HG03565 (cell line): ENCODE measurements at regions not wholly inside any gene's neighbourhood (a gene's known extent, or its start where the extent isn't known, plus 50 kb on each side); places are given as distances from the start of the nearest gene placed in this dataset.

Experiments
- ATAC-seq: cut with Tn5 transposase; IDR thresholded peaks from one replicate; pipeline ENCODE4 v1.9.1; 2021; ENCODE audit warnings: mild to moderate bottlenecking, moderate library complexity; ENCODE audit not compliant: unreplicated experiment

- no peak for ATAC-seq
Observed at GRCh38 chr2:129905664-129906081, 73.8 kb upstream of the RAB6C start.

GRCh38 chr2:129906139-129906860, 73.2 kb upstream of the RAB6C start:
- no peak for ATAC-seq

- no peak for ATAC-seq
Observed at GRCh38 chr2:129906861-129907235, 72.6 kb upstream of the RAB6C start.

GRCh38 chr2:129907256-129907998, 72.0 kb upstream of the RAB6C start:
- ATAC-seq = no peak

GRCh38 chr2:129908721-129909373, 70.6 kb upstream of the RAB6C start:
- ATAC-seq = no peak

GRCh38 chr2:129909651-129910418, 69.6 kb upstream of the RAB6C start:
- no peak for ATAC-seq

- no peak for ATAC-seq
Observed at GRCh38 chr2:129910446-129911362, 68.8 kb upstream of the RAB6C start.

GRCh38 chr2:129911363-129912065, 68.0 kb upstream of the RAB6C start:
- no peak for ATAC-seq

GRCh38 chr2:129912066-129912820, 67.2 kb upstream of the RAB6C start:
- ATAC-seq = no peak

- ATAC-seq = no peak
Observed at GRCh38 chr2:129912871-129913694, 66.4 kb upstream of the RAB6C start.

- no peak for ATAC-seq
Observed at GRCh38 chr2:129913695-129914495, 65.6 kb upstream of the RAB6C start.

- ATAC-seq = no peak
Observed at GRCh38 chr2:129914538-129915302, 64.7 kb upstream of the RAB6C start.

GRCh38 chr2:129915303-129915840, 64.1 kb upstream of the RAB6C start:
- no peak for ATAC-seq

- ATAC-seq = no peak
Observed at GRCh38 chr2:129918604-129919003, 60.9 kb upstream of the RAB6C start.

GRCh38 chr2:129922571-129923264, 56.7 kb upstream of the RAB6C start:
- ATAC-seq = no peak
